HUES64 (cell line): ENCODE measurements at regions not wholly inside any gene's neighbourhood (a gene's known extent, or its start where the extent isn't known, plus 50 kb on each side); places are given as distances from the start of the nearest gene placed in this dataset.
"Not testable (repeated sequence)": the region's sequence is repeated elsewhere in the genome, so short reads cannot be mapped to it uniquely, and the experiment has no call there.

Source experiments
- H3K27ac ChIP-seq: 2 replicates; pipeline ENCODE4 v1.7.0; 2013; ENCODE audit warnings: low read depth, low read length, inconsistent platforms
- H3K27me3 ChIP-seq: 2 replicates; pipeline ENCODE4 v1.6.1; 2013; ENCODE audit warnings: mild to moderate bottlenecking, low read length; ENCODE audit not compliant: insufficient read depth
- H3K36me3 ChIP-seq: 2 replicates; pipeline ENCODE4 v1.6.1; 2013; ENCODE audit warnings: mild to moderate bottlenecking, low read length; ENCODE audit not compliant: insufficient read depth
- H3K4me1 ChIP-seq: 2 replicates; pipeline ENCODE4 v1.6.1; 2013; ENCODE audit warnings: mild to moderate bottlenecking, low read length, moderate library complexity; ENCODE audit not compliant: insufficient read depth
- H3K4me3 ChIP-seq: 2 replicates; pipeline ENCODE4 v1.5.1; 2013; ENCODE audit warnings: mild to moderate bottlenecking, low read length, moderate library complexity
- H3K9ac ChIP-seq: 2 replicates; pipeline ENCODE4 v1.6.1; 2013; ENCODE audit warnings: mild to moderate bottlenecking, low read depth, low read length
- H3K9me3 ChIP-seq: 2 replicates; pipeline ENCODE4 v1.6.1; 2013; ENCODE audit warnings: low read depth, low read length; ENCODE audit not compliant: insufficient read depth
- WGBS: fragments of 150-250, 120-280 bp; methylation state at CpG from one replicate; pipeline ENCODE4 v1.1.7; 2013; ENCODE audit warnings: missing lambda C conversion rate; 5-methylcytosine and 5-hydroxymethylcytosine counted together

DNA sequence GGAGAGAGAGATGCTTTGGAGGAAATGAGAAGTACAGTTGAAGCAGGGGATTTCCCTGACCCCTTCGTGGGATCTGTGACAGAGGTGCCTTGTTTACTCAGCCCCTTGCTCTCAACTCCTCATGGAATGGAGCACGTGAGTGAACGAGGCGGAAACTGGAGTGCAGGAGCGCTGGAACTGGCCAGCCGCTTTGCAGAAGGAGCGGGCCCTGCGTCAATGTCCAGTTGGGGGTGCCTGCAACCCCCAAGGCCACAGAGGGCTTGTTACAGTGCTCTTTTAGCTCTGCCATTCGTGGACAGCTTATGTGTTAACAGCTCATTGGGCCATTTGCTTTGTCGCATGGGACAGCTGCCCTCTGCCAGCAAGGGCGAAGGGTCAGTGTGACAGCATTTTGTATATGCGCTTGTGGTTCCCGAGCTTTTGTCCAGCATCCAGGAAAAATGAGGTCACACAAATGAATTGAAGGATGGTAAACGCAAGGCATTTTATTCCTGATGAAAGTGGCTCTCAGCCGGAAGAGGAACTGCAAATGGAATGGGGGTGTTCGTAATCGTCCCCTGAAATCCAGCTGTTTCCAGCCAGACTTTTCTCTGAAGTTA is 1395.1 kb downstream of the CDH8 start:
- Histone ChIP-seq H3K4me1 (peaks cover 17% of the 10 kb centered on the region), H3K27me3 (no peaks in the 10 kb centered on the region), H3K27ac (no peak overlapping the region), H3K9ac (no peak overlapping the region), H3K36me3 (no peaks in the 10 kb centered on the region), H3K4me3 (no peak overlapping the region), H3K9me3 (no peaks in the 10 kb centered on the region)
- 94% methylated on average over 17 of the region's 17 CpGs for WGBS

DNA sequence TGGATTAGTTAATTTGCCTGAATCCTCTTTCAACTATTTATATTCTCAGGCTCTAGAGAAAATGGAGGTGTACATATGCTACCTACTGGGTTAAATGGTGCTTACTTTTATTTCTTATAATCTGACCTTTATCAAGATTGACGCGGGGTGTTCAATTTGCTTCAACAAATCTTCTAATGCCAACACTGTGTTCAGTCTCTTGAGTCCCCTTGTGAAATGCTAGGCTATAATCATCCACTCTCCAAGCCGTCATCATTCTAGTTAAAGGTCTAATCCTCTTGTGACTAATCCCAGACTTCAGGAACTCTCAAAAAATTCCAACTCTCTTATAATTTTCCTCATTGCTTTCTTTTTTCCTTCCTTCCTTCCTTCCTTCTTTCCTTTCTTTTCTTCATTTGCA is 1396.2 kb downstream of the CDH8 start:
- H3K9me3 ChIP-seq = no peaks in the 10 kb centered on the region
- H3K27ac ChIP-seq = no peak overlapping the region
- peaks cover 19% of the 10 kb centered on the region for H3K4me1 ChIP-seq
- H3K9ac ChIP-seq = no peak overlapping the region
- H3K36me3 ChIP-seq = no peaks in the 10 kb centered on the region
- WGBS = 96% methylated on average over 3 of the region's 3 CpGs
- H3K27me3 ChIP-seq = no peaks in the 10 kb centered on the region
- H3K4me3 ChIP-seq = no peak overlapping the region

DNA sequence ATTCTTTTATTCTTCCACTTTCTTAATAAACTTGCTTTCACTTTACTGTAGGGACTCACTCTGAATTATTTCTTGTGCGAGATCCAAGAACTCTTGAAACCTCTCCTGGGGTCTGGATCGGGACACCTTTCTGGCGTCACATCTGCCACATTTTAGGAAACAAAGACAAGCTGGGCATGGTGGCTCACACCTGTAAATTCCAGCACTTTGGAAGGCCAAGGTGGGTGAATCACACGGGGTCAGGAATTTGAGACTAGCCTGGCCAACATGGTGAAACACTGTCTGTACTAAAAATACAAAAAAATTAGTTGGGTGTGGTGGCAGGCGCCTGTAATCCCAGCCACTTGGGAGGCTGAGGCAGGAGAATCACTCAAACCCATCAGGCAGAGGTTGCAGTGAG is 1399.6 kb downstream of the CDH8 start:
- Histone ChIP-seq H3K4me1 (peaks cover 16% of the 10 kb centered on the region), H3K27ac (peak overlapping the region; percentile 54; the same call in 1 of the 2 replicates)
- not testable (repeated sequence) for H3K4me3 ChIP-seq, H3K9ac ChIP-seq, H3K36me3 ChIP-seq, H3K9me3 ChIP-seq, H3K27me3 ChIP-seq
- 93% methylated on average over 5 of the region's 5 CpGs for WGBS

DNA sequence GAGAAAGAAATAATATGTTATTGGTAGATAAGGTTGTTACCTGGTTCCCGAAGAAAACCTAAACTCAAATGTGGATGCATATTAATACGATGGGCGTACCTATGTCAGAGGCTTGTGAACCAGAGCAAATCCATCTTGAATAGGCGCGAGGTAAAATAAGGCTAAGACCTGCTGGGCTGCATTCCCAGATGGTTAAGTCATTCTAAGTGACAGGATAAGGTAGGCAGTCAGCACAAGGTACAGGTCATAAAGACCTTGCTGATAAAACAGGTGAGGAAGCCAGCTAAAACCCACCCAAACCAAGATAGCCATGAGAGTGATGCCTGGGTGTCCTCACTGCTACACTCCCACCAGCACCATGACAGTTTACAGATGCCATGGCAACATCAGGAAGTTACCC is 1400.1 kb downstream of the CDH8 start:
- H3K27me3 ChIP-seq = no peaks in the 10 kb centered on the region
- peaks cover 16% of the 10 kb centered on the region for H3K4me1 ChIP-seq
- H3K27ac ChIP-seq = no peak overlapping the region; the same call in 1 of the 2 replicates
- WGBS = 90% methylated on average over 5 of the region's 5 CpGs
- no peak overlapping the region for H3K4me3 ChIP-seq
- no peaks in the 10 kb centered on the region for H3K36me3 ChIP-seq
- 0 out of 2 replicates have a peak, but pooled peaks cover 3% of the 10 kb centered on the region for H3K9me3 ChIP-seq
- no peak overlapping the region for H3K9ac ChIP-seq

DNA sequence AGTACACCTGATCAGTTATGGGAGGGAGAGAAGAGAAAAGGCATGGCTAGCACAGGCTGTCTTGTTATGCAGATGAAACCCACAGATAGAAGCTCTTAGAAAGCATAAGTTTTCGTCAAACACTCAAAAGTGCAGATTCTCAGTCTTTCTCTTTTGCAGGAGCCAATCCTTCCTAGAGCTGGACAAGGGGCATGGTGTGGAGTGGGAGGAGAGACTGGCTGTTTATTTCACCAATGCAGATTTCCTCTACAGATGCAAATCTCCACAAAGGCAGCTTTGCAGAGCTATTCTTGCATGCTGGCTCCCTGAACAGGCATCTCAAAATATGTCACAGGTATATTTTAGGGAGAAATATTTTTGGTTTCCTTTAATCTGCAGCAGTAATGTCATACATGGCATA is 1400.7 kb downstream of the CDH8 start:
- peaks cover 16% of the 10 kb centered on the region for H3K4me1 ChIP-seq
- no peak overlapping the region for H3K4me3 ChIP-seq
- 81% methylated on average over 1 of the region's 1 CpG for WGBS
- no peaks in the 10 kb centered on the region for H3K36me3 ChIP-seq
- H3K9me3 ChIP-seq = 0 out of 2 replicates have a peak, but pooled peaks cover 3% of the 10 kb centered on the region
- H3K9ac ChIP-seq = no peak overlapping the region
- peak overlapping the region; percentile 1 for H3K27ac ChIP-seq
- H3K27me3 ChIP-seq = no peaks in the 10 kb centered on the region

DNA sequence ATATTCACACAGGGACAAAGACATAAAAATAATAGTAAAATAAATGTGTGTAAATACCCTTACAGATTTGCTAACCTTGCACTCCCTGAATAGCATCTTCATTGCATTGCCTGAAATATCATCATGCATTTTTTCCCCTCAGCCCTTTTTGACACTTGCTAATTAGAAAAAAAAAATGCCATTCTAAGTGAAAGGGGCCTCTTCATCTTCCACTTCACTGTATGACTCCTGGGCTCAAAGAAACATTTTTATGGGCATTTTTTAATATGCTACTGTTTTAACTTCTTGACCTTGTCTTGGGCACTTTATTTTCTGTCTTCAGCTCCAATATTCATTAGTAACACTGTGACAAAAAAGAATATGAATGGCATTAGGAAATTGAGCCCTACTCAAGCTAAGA is 1424.4 kb downstream of the CDH8 start:
- Histone ChIP-seq H3K36me3 (no peaks in the 10 kb centered on the region), H3K4me3 (no peak overlapping the region), H3K9ac (no peak overlapping the region), H3K27ac (no peak overlapping the region), H3K9me3 (no peaks in the 10 kb centered on the region), H3K4me1 (peaks cover 6% of the 10 kb centered on the region; the same call in 1 of the 2 replicates), H3K27me3 (no peaks in the 10 kb centered on the region)

DNA sequence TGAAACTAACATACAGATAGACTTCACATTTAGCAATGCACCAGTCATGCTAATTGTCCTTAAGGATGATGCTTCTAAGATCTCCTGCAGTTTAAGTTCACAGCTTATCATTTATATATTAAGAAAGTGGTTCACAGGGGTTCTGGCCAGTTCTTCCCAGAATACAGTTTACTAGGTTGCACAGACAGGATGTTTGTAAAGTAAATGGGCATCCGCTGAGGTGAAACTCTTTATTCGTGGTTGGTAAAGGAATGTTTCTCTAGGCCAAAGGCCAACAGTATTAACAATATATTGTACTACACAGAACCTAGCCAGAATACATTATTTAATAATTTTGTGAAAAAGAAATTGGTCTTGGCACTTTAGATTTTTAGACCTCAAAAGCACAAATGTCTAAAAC is 1427.3 kb downstream of the CDH8 start:
- Histone ChIP-seq H3K9ac (no peak overlapping the region), H3K27me3 (no peaks in the 10 kb centered on the region), H3K9me3 (no peaks in the 10 kb centered on the region), H3K4me3 (no peak overlapping the region), H3K27ac (no peak overlapping the region), H3K36me3 (no peaks in the 10 kb centered on the region), H3K4me1 (no peaks in the 10 kb centered on the region)
- whole genome bisulfite sequencing = 92% methylated on average over 1 of the region's 2 CpGs

DNA sequence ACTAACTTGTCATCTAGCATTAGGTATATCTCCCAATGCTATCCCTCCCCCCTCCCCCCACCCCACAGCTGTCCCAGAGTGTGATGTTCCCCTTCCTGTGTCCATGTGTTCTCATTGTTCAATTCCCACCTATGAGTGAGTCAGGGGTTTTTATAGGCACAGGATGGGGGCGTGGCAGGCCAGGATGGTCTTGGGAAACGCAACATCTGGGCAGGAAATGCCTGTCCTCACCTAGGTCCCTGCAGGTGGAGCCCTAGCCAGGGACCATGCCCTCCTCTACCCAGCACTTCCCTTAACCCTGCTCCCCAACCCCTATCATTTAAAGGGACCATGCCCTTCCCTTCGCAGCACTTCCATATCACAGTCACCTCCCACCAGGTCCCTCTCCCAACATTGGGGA is 1430.6 kb downstream of the CDH8 start:
- H3K36me3 ChIP-seq, H3K27me3 ChIP-seq, H3K4me1 ChIP-seq, H3K27ac ChIP-seq, H3K4me3 ChIP-seq, H3K9ac ChIP-seq, H3K9me3 ChIP-seq: not testable (repeated sequence)
- 92% methylated on average over 3 of the region's 3 CpGs for WGBS

DNA sequence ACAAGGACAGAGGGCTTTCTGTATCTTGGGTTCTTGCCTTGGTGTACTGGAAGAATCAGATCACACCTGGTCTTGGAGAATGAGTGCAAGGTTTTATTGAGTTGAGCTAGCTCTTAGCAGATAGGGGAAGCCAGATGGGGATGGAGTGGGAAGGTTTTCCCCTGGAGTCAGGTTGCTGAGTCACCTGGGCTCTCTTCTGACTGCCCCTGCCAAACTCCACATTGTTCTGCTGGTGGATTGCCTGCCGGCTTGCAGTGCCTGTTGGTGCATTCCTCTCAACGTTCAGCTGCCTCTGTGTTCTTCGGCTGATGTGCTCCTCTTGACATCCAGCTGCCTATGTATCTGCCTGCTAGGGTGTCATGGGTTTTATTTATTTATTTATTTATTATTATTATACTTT is 1431.1 kb downstream of the CDH8 start:
- WGBS = 84% methylated on average over 3 of the region's 3 CpGs
- no peak overlapping the region for H3K9ac ChIP-seq
- no peak overlapping the region for H3K27ac ChIP-seq
- no peaks in the 10 kb centered on the region for H3K4me1 ChIP-seq
- H3K36me3 ChIP-seq = no peaks in the 10 kb centered on the region
- no peak overlapping the region for H3K4me3 ChIP-seq
- no peaks in the 10 kb centered on the region for H3K27me3 ChIP-seq
- no peaks in the 10 kb centered on the region for H3K9me3 ChIP-seq

DNA sequence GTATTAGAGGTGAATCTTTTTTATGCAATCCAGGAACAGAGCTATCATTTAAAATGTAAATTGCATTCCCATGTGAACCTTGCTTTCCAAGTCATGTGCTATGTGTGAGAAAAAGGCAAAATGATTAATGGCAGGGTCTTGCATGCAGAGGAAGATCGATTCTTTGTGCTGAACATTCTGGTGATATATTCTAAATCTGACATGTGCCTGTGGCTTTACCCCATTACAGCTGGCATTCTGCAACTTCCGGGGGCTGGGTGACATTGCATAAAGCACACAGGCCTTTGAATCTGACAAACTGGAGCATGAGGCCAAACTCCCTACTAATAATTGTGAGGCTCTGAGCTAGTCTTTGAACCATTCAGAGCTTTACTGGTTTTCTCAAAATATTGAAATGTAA is 1449.7 kb downstream of the CDH8 start:
- H3K4me1 ChIP-seq = peaks cover 8% of the 10 kb centered on the region; the same call in 1 of the 2 replicates
- no peak overlapping the region for H3K27ac ChIP-seq
- H3K27me3 ChIP-seq = no peaks in the 10 kb centered on the region
- no peaks in the 10 kb centered on the region for H3K9me3 ChIP-seq
- 95% methylated on average over 2 of the region's 2 CpGs for WGBS
- no peak overlapping the region for H3K9ac ChIP-seq
- no peak overlapping the region for H3K4me3 ChIP-seq
- H3K36me3 ChIP-seq = no peaks in the 10 kb centered on the region

DNA sequence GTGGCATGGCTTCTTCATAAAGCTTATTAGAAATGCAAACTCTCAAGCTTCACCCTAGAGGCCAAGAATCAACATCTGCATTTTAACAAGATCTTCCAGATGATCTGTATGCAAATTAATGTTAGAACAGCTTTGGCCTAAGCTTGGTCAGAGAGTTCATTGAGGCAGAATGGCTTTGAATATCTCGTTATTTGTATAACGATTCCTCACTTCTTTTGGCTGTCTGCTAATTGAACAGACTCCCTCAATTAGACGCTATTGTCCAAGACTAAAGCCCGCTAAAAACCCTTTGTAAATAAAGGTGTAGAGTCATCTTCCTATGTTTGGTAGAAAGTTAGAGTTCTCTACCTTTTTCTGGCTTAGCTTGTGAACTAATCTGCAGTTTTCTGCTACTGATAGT is 1453.7 kb downstream of the CDH8 start:
- H3K27me3 ChIP-seq = no peaks in the 10 kb centered on the region
- 81% methylated on average over 4 of the region's 4 CpGs for WGBS
- H3K4me3 ChIP-seq = no peak overlapping the region
- H3K4me1 ChIP-seq = peaks cover 8% of the 10 kb centered on the region; the same call in 1 of the 2 replicates
- H3K9ac ChIP-seq = no peak overlapping the region
- no peaks in the 10 kb centered on the region for H3K9me3 ChIP-seq
- no peaks in the 10 kb centered on the region for H3K36me3 ChIP-seq
- H3K27ac ChIP-seq = no peak overlapping the region

DNA sequence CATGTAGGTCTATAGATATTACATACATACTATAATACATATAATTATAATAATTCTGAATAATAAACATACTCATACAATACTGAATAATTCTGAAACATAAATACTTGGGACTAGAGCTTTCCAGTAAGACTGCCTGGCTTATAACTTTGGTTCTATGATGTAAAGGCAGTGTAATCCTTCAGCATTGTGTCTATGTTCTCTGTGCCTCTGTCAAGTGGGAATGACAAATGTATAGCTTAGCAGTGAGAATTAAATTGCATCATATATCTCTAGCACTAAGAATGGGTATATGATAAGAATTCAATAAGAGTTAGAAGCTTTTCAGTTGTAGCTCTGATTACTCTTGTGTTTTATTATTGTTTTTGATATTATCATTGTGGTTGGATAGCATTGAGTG is 1469.3 kb downstream of the CDH8 start:
- Histone ChIP-seq H3K27me3 (no peaks in the 10 kb centered on the region), H3K36me3 (no peaks in the 10 kb centered on the region), H3K9ac (no peak overlapping the region), H3K27ac (no peak overlapping the region), H3K4me1 (no peaks in the 10 kb centered on the region), H3K4me3 (no peak overlapping the region), H3K9me3 (no peaks in the 10 kb centered on the region)
